WERI-Rb-1 (cell line): ENCODE measurements at regions not wholly inside any gene's neighbourhood (a gene's known extent, or its start where the extent isn't known, plus 50 kb on each side); places are given as distances from the start of the nearest gene placed in this dataset.

ENCODE experiments used
- DNase-seq: peaks from one replicate; pipeline ENCODE4 v3.0.0-alpha.2; 2020
- H3K27ac ChIP-seq: fragments of 250-450 bp; sonication (Bioruptor Pico); 2 replicates; pipeline ENCODE4 v1.5.1; 2020; ENCODE audit warnings: mild to moderate bottlenecking, moderate library complexity
- H3K27me3 ChIP-seq: fragments of 250-450 bp; sonication (Bioruptor Pico); 2 replicates; pipeline ENCODE4 v1.5.1; 2021; ENCODE audit warnings: mild to moderate bottlenecking, low read depth, moderate library complexity; ENCODE audit not compliant: insufficient read depth, severe bottlenecking
- H3K36me3 ChIP-seq: fragments of 250-450 bp; sonication (Bioruptor Pico); 2 replicates; pipeline ENCODE4 v1.5.1; 2020; ENCODE audit warnings: mild to moderate bottlenecking, moderate library complexity
- H3K4me3 ChIP-seq: 2 replicates; pipeline ENCODE4 v1.5.1; 2011; ENCODE audit warnings: low read depth, mild to moderate bottlenecking, control low read depth, low read length
- H3K9me3 ChIP-seq: fragments of 250-450 bp; sonication (Bioruptor Pico); 2 replicates; pipeline ENCODE4 v1.5.1; 2021; ENCODE audit warnings: mild to moderate bottlenecking, moderate library complexity; ENCODE audit not compliant: severe bottlenecking
- TF ChIP-seq, protein P1 (sequence below): IDR thresholded peaks from 2 replicates; pipeline ENCODE4 v1.5.1; 2011; ENCODE audit warnings: low read depth, mild to moderate bottlenecking, control low read depth, inconsistent platforms, low read length

DNA sequence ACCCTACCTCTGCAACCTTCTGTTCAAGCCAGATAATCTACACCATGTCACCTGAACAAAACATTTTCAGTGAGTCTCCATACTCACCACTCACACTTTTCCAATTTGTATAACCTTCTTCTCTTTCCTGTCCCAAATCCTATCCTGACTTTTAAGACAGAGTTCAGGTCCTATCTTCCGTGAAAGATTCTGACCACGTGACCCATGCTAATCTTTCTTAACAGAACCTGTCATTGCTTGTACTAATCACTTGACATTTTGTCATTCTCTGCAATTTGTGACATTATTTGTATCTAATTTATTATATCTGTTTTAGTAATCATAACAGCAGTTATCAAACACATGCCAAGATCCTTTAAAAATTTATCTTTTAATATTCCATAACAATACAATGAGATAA is 132.5 kb upstream of the PRLR start:
- H3K4me3 ChIP-seq = no peak overlapping the region
- no peaks in the 10 kb centered on the region for H3K36me3 ChIP-seq
- no peak for DNase-seq
- H3K9me3 ChIP-seq = no peaks in the 10 kb centered on the region
- H3K27me3 ChIP-seq = peaks cover 72% of the 10 kb centered on the region
- TF ChIP-seq, protein P1, sequence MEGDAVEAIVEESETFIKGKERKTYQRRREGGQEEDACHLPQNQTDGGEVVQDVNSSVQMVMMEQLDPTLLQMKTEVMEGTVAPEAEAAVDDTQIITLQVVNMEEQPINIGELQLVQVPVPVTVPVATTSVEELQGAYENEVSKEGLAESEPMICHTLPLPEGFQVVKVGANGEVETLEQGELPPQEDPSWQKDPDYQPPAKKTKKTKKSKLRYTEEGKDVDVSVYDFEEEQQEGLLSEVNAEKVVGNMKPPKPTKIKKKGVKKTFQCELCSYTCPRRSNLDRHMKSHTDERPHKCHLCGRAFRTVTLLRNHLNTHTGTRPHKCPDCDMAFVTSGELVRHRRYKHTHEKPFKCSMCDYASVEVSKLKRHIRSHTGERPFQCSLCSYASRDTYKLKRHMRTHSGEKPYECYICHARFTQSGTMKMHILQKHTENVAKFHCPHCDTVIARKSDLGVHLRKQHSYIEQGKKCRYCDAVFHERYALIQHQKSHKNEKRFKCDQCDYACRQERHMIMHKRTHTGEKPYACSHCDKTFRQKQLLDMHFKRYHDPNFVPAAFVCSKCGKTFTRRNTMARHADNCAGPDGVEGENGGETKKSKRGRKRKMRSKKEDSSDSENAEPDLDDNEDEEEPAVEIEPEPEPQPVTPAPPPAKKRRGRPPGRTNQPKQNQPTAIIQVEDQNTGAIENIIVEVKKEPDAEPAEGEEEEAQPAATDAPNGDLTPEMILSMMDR = no peak
- H3K27ac ChIP-seq = no peak overlapping the region

DNA sequence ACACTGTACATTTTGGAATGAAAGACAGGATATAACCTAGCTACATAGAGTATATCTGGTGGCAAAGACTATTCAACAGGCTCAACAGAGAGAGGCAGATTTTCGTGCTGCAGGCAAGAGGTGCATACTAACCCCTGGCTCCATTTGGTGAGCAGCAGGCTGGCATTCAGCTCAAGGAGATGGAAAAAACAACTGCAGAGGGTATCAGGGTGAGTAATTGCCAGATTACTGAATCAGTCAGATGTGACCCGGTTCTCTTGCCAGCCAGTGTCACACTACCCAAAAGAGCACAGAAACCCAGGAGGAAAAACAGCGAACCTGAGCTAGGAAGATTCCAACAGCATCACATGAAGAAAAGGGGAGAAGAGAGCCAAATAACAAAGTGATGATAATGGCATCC is 130.4 kb upstream of the PRLR start:
- TF ChIP-seq, protein P1 = no peak
- Histone ChIP-seq H3K4me3 (no peak overlapping the region), H3K27ac (no peak overlapping the region), H3K36me3 (no peaks in the 10 kb centered on the region), H3K27me3 (peaks cover 73% of the 10 kb centered on the region), H3K9me3 (no peaks in the 10 kb centered on the region)
- no peak for DNase-seq

DNA sequence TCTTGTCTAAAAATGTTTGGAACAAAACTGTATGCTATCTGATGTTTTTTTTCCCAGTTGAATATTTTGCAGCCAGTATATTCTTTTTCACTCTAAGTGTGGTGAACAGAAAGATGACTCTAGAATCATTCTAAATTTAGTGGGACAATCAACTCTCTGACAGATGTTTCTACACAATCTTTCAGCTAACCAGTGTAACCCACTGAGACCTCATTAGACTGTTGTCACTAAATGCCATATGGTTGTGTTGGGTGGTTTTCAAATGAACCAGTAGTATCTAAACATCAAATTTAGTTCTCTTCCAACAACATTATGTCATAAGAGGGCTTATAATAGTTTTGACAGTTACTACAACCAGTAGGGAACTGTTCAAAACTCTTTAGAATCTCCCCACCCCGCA is 129.6 kb upstream of the PRLR start:
- DNase-seq = no peak
- Histone ChIP-seq H3K36me3 (no peaks in the 10 kb centered on the region), H3K27me3 (peaks cover 65% of the 10 kb centered on the region), H3K9me3 (no peaks in the 10 kb centered on the region), H3K4me3 (no peak overlapping the region), H3K27ac (no peak overlapping the region)
- TF ChIP-seq, protein P1 = no peak

DNA sequence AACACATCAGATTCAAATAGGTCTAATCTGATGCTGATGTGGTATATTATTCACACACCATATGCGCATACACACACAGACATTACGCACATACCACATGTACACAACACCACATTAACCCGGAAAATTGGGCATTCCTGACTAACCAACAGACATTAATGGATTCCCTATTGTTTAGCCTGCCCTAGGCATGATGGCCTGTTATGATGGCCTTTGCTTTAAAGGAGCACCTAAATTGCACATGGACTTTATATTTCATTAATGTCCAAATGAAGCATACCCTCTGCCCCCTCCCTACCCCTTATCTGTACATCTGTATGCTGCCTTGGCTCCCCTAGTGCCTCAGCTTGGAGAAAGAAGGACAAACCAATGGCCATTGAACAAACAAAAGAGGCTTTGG is 127.7 kb upstream of the PRLR start:
- Histone ChIP-seq H3K9me3 (no peaks in the 10 kb centered on the region), H3K36me3 (no peaks in the 10 kb centered on the region), H3K4me3 (no peak overlapping the region), H3K27me3 (peaks cover 65% of the 10 kb centered on the region), H3K27ac (no peak overlapping the region)
- no peak for DNase-seq
- TF ChIP-seq, protein P1 = no peak

DNA sequence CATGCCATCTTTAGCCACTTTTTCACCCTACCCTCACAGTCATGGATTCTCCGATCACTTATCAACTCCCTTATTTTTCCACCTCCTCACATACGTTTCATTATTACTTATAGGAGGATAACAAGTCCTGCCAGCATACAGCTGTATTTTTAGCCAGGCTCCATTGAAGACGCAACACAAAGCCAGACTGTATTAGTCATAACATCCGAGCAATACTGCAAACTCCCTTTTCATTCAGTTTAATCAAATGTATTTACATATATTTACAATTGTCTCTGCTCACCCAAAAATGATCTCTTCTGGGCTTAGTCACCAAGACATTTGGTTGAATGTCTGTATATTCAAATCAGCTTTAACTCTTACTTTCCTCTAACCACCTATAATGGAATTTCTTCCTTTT is 126.4 kb upstream of the PRLR start:
- Histone ChIP-seq H3K9me3 (no peaks in the 10 kb centered on the region), H3K36me3 (no peaks in the 10 kb centered on the region), H3K27ac (no peak overlapping the region), H3K27me3 (peaks cover 64% of the 10 kb centered on the region), H3K4me3 (no peak overlapping the region)
- DNase-seq = no peak
- TF ChIP-seq, protein P1 = no peak

DNA sequence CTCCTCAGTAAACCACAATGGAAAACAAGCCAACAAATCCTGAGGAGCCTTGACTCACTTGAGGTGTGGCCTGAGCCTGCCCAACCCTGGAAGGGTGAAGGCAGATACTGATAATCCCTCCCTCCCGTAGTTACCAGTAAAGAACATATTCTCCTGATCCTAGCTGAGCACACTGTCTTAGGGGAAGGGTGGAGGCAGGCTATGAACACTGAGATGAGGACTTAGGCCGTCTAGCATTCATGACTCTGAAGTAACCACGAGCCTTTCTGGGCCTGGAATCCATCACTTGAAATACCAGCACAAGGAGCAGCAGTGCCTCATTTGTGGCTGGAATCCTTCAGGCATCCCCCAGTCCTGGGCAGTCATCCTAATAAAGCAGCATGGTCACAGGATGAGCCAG is 124.5 kb upstream of the PRLR start:
- TF ChIP-seq, protein P1 = no peak
- H3K27ac ChIP-seq = no peak overlapping the region
- no peaks in the 10 kb centered on the region for H3K36me3 ChIP-seq
- no peaks in the 10 kb centered on the region for H3K9me3 ChIP-seq
- DNase-seq = no peak
- peaks cover 48% of the 10 kb centered on the region for H3K27me3 ChIP-seq
- no peak overlapping the region for H3K4me3 ChIP-seq
